Muscle layer of duodenum (tissue), 2 donors: ENCODE measurements at regions not wholly inside any gene's neighbourhood (a gene's known extent, or its start where the extent isn't known, plus 50 kb on each side); places are given as distances from the start of the nearest gene placed in this dataset.
"Not testable (repeated sequence)": the region's sequence is repeated elsewhere in the genome, so short reads cannot be mapped to it uniquely, and the experiment has no call there.

ENCODE experiments used
- H3K27ac ChIP-seq: one replicate; pipeline ENCODE4 v1.7.0; 2013; ENCODE audit warnings: mild to moderate bottlenecking, low read length
- H3K27me3 ChIP-seq: one replicate; pipeline ENCODE4 v1.7.0; 2013; ENCODE audit warnings: low read depth, mild to moderate bottlenecking, control low read depth, low read length
- H3K36me3 ChIP-seq, 2 donors: one replicate each; pipeline ENCODE4 v1.7.0; 2013; ENCODE audit warnings: low read length in 2 of 2, control low read depth in 1 of 2, mild to moderate bottlenecking in 1 of 2; ENCODE audit not compliant: insufficient read depth in 2 of 2, control insufficient read depth in 1 of 2
- H3K4me1 ChIP-seq, 2 donors: one replicate each; pipeline ENCODE4 v1.7.0; 2013; ENCODE audit warnings: low read length in 2 of 2, mild to moderate bottlenecking in 2 of 2, control low read depth in 1 of 2, moderate library complexity in 1 of 2; ENCODE audit not compliant: insufficient read depth in 2 of 2, control insufficient read depth in 1 of 2
- H3K4me3 ChIP-seq, 2 donors: one replicate each; pipeline ENCODE4 v1.7.0; 2013; ENCODE audit warnings: low read length in 2 of 2, low read depth in 1 of 2, mild to moderate bottlenecking in 1 of 2
- H3K9me3 ChIP-seq, 2 donors: one replicate each; pipeline ENCODE4 v1.7.0; 2013; ENCODE audit warnings: low read length in 2 of 2, control low read depth in 1 of 2, mild to moderate bottlenecking in 1 of 2; ENCODE audit not compliant: control insufficient read depth in 1 of 2
- donor health status: healthy.

DNA sequence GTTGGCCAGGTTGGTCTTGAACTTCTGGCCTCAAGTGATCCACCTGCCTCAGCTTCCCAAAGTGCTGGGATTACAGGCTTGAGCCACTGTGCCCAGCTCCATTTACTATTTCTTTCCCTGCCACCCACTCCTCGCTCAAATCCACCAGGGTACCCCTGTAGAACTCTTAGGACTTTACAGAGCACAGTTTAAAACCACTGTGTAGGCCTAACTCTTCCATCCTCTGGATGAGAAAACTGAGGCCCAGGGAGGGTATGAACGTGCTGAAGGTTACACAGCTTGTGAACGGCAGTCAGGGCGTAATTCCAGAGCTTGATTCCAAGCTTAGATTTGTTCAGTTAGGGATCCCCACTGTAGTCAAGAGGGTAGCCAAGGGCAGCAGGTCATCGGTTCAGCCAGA, 309.1 kb downstream of the GOLGA6L6 start:
- H3K4me3 ChIP-seq, H3K9me3 ChIP-seq, H3K4me1 ChIP-seq, H3K27me3 ChIP-seq, H3K36me3 ChIP-seq, H3K27ac ChIP-seq: not testable (repeated sequence)

DNA sequence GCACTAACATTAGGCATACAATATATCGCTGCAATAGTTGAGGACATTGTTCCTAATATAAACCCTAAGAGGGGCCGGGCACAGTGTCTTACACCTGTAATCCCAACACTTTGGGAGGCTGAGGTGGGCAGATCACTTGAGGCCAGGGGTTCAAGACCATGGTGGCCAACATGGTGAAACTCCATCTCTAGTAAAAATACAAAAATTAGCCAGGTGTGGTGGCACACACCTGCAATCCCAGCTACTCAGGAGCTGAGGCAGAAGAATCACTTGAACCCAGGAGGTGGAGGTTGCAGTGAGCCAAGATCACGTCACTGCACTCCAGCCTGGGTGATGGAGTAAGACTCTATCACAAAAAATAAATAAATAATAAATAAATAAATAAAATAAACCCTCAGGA, 310.9 kb downstream of the GOLGA6L6 start:
- H3K4me3 ChIP-seq, H3K27me3 ChIP-seq, H3K9me3 ChIP-seq, H3K4me1 ChIP-seq, H3K27ac ChIP-seq, H3K36me3 ChIP-seq: not testable (repeated sequence)

DNA sequence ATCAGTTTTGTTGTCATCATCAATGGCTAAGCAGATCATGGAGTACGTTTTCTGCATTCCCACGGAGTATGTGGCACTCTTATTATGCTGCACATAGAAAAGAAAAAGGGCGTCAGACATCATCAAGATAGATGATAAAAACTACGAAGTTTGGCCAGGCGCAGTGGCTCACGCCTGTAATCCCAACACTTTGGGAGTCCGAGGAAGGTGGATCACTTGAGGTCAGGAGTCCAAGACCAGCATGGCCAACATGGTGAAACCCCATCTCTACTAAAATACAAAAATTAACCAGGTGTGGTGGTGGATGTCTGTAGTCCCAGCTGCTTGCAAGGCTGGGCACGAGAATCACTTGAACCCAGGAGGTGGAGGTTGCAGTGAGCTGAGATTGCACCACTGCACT, 312.8 kb downstream of the GOLGA6L6 start:
- H3K27ac ChIP-seq, H3K27me3 ChIP-seq, H3K9me3 ChIP-seq, H3K4me1 ChIP-seq, H3K36me3 ChIP-seq, H3K4me3 ChIP-seq: not testable (repeated sequence)

DNA sequence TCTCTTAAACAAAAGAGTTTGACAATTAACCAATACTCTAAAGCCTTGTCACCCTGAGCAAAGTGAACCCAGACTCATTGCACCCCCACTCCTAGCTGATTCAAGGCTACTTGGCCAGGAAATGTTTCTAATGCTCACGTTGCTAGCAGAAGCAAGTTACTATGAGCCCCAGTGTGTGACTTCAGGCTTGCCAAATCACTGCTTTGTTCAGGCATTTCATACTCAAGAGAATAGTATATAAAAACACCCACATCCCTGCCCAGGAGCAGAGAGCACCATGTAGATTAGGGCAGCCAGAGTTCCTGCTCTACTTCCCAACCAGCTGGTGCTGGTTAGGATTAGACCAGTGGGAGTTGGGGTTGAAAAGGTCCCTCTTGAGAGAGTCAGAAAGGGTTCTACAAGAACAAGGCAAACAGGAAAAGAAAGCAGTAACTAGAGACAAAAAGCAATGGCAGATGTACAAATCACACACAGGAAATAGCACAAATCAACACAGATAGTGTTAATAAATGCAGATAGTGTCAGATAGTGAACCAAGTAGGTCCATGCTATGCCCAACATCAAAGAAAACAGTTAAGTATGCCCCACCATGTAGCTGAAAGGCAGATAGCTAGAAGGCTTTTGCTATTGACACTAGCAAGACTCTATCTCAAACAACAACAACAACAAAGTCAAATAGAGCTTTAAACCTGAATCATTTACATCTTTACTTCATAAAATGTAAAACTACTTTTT, 314.3 kb downstream of the GOLGA6L6 start:
- H3K4me3 ChIP-seq, H3K27ac ChIP-seq, H3K9me3 ChIP-seq, H3K27me3 ChIP-seq, H3K36me3 ChIP-seq, H3K4me1 ChIP-seq: not testable (repeated sequence)

DNA sequence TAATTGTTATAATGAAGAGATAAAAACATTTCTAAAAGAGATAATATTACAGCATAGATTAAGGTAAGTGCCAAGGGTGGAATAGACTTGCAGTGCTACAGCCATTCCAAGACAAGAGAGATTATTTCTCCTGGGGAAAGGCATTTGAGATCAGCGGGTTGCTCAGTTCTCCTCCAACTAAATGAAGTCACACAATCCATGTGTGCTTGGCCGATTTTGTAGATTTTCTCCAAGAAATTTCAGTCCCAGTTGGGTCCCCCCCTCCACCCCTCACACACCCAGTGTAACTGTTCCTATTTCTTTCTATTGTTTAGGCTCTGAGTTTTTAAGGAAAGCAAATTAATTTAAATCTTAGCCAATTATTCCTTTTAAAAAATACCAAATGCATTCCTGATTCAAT, 315.1 kb downstream of the GOLGA6L6 start:
- H3K36me3 ChIP-seq, H3K27ac ChIP-seq, H3K9me3 ChIP-seq, H3K27me3 ChIP-seq, H3K4me3 ChIP-seq, H3K4me1 ChIP-seq: not testable (repeated sequence)

DNA sequence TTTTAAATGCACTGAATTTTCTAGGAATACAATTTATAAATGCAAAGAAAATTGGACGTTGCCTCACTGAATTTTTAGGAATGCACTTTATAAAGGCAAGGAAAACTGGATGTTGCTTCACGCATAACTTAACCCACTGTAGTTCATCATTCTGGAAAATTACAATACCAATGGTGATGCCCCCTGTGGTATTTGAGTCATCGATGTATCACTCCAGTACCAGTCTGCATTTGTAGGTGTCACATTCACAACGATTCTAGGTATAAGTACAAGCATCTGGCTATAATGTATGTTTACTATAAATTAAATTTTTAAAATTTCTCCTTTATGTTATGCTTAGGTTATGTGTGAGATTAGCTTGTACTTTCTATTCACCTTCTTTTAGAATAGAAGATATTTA, 320.5 kb downstream of the GOLGA6L6 start:
- H3K27me3 ChIP-seq, H3K4me3 ChIP-seq, H3K27ac ChIP-seq, H3K36me3 ChIP-seq, H3K9me3 ChIP-seq, H3K4me1 ChIP-seq: not testable (repeated sequence)

DNA sequence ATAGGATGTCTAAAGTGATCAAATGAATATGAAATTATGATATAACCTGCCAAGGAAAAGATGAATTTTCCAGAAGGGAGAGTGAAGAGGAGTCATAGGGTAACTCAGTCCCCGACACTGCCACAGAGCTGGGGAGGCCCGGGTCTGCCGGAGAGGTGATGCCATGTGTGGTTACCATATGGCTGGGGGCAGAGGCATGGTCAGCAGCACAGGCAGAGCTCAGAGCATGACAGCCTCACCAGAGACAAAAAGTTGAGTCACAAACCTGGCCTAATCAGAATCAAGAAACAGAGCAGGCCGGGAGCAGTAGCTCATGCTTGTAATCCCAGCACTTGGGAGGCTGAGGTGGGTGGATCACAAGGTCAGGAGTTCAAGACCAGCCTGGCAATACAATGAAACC, 322.4 kb downstream of the GOLGA6L6 start:
- not testable (repeated sequence) for H3K36me3 ChIP-seq, H3K9me3 ChIP-seq, H3K27me3 ChIP-seq, H3K27ac ChIP-seq, H3K4me3 ChIP-seq, H3K4me1 ChIP-seq

DNA sequence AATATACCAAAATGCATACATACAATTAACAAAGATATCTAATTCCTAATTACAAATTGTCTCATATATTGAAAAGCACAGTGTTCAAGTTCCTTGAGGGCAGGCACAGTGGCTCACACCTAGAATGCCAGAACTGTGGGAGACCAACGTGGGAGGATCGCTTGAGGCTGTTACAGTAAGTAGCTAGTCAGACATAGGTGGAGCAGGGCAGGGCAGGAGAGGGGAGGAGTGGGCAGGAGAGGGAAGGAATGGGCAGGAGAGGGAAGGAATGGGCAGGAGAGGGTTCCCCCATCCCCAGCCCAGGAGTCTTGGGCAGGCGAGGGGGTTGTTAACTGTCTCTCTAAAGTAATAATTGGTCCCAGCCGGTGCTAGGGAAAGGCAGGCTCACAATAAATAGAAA, 325.9 kb downstream of the GOLGA6L6 start:
- not testable (repeated sequence) for H3K27me3 ChIP-seq, H3K4me3 ChIP-seq, H3K27ac ChIP-seq, H3K9me3 ChIP-seq, H3K36me3 ChIP-seq, H3K4me1 ChIP-seq

DNA sequence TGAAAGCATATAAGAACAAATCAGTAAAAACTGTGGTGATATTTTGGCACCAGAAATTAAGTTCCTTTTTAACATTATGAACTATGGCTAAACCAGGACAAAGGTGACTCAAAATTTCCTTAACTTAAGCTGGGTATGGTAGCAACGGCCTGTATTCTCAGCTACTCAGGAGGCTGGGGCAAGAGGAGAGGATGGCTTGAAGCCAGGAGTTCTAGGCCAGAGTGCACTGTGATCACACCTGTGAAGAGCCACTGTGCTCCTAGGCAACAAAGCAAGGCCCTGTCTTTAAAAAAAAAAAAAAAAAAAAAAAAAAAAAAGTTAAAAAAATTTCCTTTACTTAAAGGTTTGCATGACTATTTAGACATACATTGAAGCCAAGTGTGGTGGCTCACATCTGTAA, 327.5 kb downstream of the GOLGA6L6 start:
- not testable (repeated sequence) for H3K27me3 ChIP-seq, H3K4me1 ChIP-seq, H3K9me3 ChIP-seq, H3K36me3 ChIP-seq, H3K4me3 ChIP-seq, H3K27ac ChIP-seq

DNA sequence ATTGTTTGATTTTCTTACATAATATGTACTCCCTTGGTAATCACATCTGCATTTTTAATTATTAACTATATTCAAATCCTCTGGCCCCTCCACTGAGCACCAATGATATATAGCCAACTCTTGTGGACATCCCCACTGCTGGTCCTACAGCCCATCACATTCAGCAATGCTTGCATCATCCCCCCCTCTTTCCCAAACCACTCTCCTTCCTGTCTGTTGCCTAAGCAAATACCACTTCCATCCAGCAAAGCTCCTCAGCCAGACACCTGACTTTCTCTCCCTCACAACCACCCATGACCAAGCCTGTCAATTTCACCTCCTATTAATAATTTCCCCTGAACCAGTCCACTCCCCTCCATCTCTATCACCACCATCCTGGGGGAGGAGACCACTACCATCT, 330.1 kb downstream of the GOLGA6L6 start:
- not testable (repeated sequence) for H3K36me3 ChIP-seq, H3K27ac ChIP-seq, H3K4me1 ChIP-seq, H3K4me3 ChIP-seq, H3K9me3 ChIP-seq, H3K27me3 ChIP-seq

DNA sequence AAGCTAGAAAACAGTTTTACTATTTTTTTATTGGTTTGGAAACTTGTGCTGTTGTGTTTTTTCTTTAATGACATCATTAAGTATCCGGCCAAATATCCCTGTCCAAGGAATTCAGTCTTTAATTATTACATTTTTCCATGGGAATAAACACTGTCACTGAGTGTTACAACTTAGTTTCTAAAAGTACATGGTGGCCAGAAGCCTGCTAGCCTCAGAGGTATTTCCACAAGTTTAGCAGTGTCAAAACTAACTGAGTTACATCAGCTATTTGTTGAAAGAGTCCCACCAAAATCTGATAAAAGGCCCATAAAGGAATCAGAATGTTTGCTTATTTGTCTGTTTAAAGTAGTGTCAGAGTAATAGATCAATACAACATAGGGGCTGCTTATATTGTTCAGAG, 331.6 kb downstream of the GOLGA6L6 start:
- H3K36me3 ChIP-seq, H3K4me3 ChIP-seq, H3K27me3 ChIP-seq, H3K27ac ChIP-seq, H3K9me3 ChIP-seq, H3K4me1 ChIP-seq: not testable (repeated sequence)

DNA sequence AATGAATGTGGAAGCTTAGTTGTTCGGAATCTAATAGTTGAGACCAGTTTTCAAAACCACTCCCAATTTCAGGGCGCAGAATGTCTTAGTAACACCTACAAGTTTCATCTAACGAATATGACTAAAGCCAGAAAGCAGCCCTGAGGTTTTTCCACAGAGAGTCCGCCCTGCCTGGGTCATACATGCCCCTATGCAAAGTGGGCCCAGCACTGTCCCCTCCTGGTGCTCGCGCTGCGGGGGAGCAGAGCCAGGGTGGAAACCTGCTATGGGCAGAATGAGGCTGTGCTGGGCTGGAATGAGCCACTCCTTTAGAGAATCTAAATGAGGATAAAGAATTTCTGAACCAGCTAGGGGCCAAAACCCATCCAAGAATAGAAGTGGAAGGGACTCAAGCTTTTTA, 334.0 kb downstream of the GOLGA6L6 start:
- H3K36me3 ChIP-seq, H3K9me3 ChIP-seq, H3K27ac ChIP-seq, H3K4me3 ChIP-seq, H3K27me3 ChIP-seq, H3K4me1 ChIP-seq: not testable (repeated sequence)
